ENCODE measurements at regions not wholly inside any gene's neighbourhood (a gene's known extent, or its start where the extent isn't known, plus 50 kb on each side); places are given as distances from the start of the nearest gene placed in this dataset.
A peak's percentile ranks its signal among the peaks of the same experiment; 100 is the strongest.

GRCh38 chr3:28575746-28576613 is 227.4 kb upstream of the AZI2 start:
- H3K36me3 Mint-ChIP-seq (ENCODE audit: low read depth), result peaks cover 2% of the 10 kb centered on the region
- no peaks in the 10 kb centered on the region for H3K9me3 Mint-ChIP-seq
- H3K27me3 Mint-ChIP-seq, result peaks cover 59% of the 10 kb centered on the region
- no peak overlapping the region for H3K27ac Mint-ChIP-seq
- DNase-seq (no peak), ATAC-seq (peak; percentile 33)
- H3K4me1 Mint-ChIP-seq, result peaks cover 3% of the 10 kb centered on the region
- no peak overlapping the region for H3K4me3 Mint-ChIP-seq

- peaks cover 2% of the 10 kb centered on the region for H3K36me3 Mint-ChIP-seq (ENCODE audit: low read depth)
- DNase-seq (no peak), ATAC-seq (no peak)
- no peak overlapping the region for H3K4me3 Mint-ChIP-seq
- H3K27me3 Mint-ChIP-seq, result peaks cover 60% of the 10 kb centered on the region
- no peaks in the 10 kb centered on the region for H3K9me3 Mint-ChIP-seq
- H3K27ac Mint-ChIP-seq, result no peak overlapping the region
- peaks cover 3% of the 10 kb centered on the region for H3K4me1 Mint-ChIP-seq
These were observed 228.1 kb upstream of the AZI2 start for GRCh38 chr3:28576614-28577200.

- Mint-ChIP-seq H3K36me3 (ENCODE audit: low read depth) (peaks cover 2% of the 10 kb centered on the region), H3K4me1 (peaks cover 3% of the 10 kb centered on the region), H3K4me3 (no peak overlapping the region), H3K27ac (no peak overlapping the region), H3K9me3 (no peaks in the 10 kb centered on the region), H3K27me3 (peaks cover 60% of the 10 kb centered on the region)
- DNase-seq (no peak), ATAC-seq (no peak)
These were observed 229.4 kb upstream of the AZI2 start for GRCh38 chr3:28577941-28578500.

GRCh38 chr3:28586325-28586724 is 237.7 kb upstream of the AZI2 start:
- Mint-ChIP-seq H3K9me3 (no peaks in the 10 kb centered on the region), H3K4me1 (no peaks in the 10 kb centered on the region), H3K4me3 (no peak overlapping the region), H3K36me3 (ENCODE audit: low read depth) (no peaks in the 10 kb centered on the region), H3K27me3 (peaks cover 6% of the 10 kb centered on the region), H3K27ac (no peak overlapping the region)
- DNase-seq, result no peak
- ATAC-seq, result no peak

GRCh38 chr3:28587723-28588122 is 239.1 kb upstream of the AZI2 start:
- ATAC-seq, result no peak
- Mint-ChIP-seq H3K27me3 (peaks cover 3% of the 10 kb centered on the region), H3K4me1 (no peaks in the 10 kb centered on the region), H3K36me3 (ENCODE audit: low read depth) (no peaks in the 10 kb centered on the region), H3K9me3 (no peaks in the 10 kb centered on the region), H3K27ac (no peak overlapping the region), H3K4me3 (no peak overlapping the region)
- DNase-seq, result no peak

- no peaks in the 10 kb centered on the region for H3K36me3 Mint-ChIP-seq (ENCODE audit: low read depth)
- no peaks in the 10 kb centered on the region for H3K4me1 Mint-ChIP-seq
- H3K4me3 Mint-ChIP-seq, result no peak overlapping the region
- ATAC-seq, result no peak
- no peak for DNase-seq
- no peaks in the 10 kb centered on the region for H3K9me3 Mint-ChIP-seq
- no peak overlapping the region for H3K27ac Mint-ChIP-seq
- peaks cover 1% of the 10 kb centered on the region for H3K27me3 Mint-ChIP-seq
These were observed 241.6 kb upstream of the AZI2 start for GRCh38 chr3:28590216-28590615.

- H3K27me3 Mint-ChIP-seq, result peaks cover 1% of the 10 kb centered on the region
- ATAC-seq (no peak), DNase-seq (no peak)
- no peak overlapping the region for H3K27ac Mint-ChIP-seq
- no peak overlapping the region for H3K4me3 Mint-ChIP-seq
- no peaks in the 10 kb centered on the region for H3K4me1 Mint-ChIP-seq
- H3K9me3 Mint-ChIP-seq, result no peaks in the 10 kb centered on the region
- no peaks in the 10 kb centered on the region for H3K36me3 Mint-ChIP-seq (ENCODE audit: low read depth)
These were observed 242.2 kb upstream of the AZI2 start for GRCh38 chr3:28590860-28591259.

GRCh38 chr3:28595372-28595771 is 246.7 kb upstream of the AZI2 start:
- no peaks in the 10 kb centered on the region for H3K4me1 Mint-ChIP-seq
- no peaks in the 10 kb centered on the region for H3K9me3 Mint-ChIP-seq
- no peak overlapping the region for H3K4me3 Mint-ChIP-seq
- DNase-seq, result no peak
- no peak for ATAC-seq
- no peaks in the 10 kb centered on the region for H3K36me3 Mint-ChIP-seq (ENCODE audit: low read depth)
- no peak overlapping the region for H3K27ac Mint-ChIP-seq
- peaks cover 3% of the 10 kb centered on the region for H3K27me3 Mint-ChIP-seq

- H3K36me3 Mint-ChIP-seq (ENCODE audit: low read depth), result no peaks in the 10 kb centered on the region
- H3K4me1 Mint-ChIP-seq, result no peaks in the 10 kb centered on the region
- H3K4me3 Mint-ChIP-seq, result no peak overlapping the region
- no peak overlapping the region for H3K27ac Mint-ChIP-seq
- DNase-seq (no peak), ATAC-seq (no peak)
- peaks cover 3% of the 10 kb centered on the region for H3K27me3 Mint-ChIP-seq
- H3K9me3 Mint-ChIP-seq, result no peaks in the 10 kb centered on the region
These were observed 248.8 kb upstream of the AZI2 start for GRCh38 chr3:28597452-28597851.

GRCh38 chr3:28598165-28598564 is 249.5 kb upstream of the AZI2 start:
- Mint-ChIP-seq H3K36me3 (ENCODE audit: low read depth) (no peaks in the 10 kb centered on the region), H3K4me1 (no peaks in the 10 kb centered on the region), H3K27me3 (peaks cover 3% of the 10 kb centered on the region), H3K9me3 (no peaks in the 10 kb centered on the region), H3K4me3 (no peak overlapping the region), H3K27ac (no peak overlapping the region)
- no peak for DNase-seq
- no peak for ATAC-seq

- Mint-ChIP-seq H3K4me1 (no peaks in the 10 kb centered on the region), H3K9me3 (no peaks in the 10 kb centered on the region), H3K27me3 (peaks cover 1% of the 10 kb centered on the region), H3K27ac (no peak overlapping the region), H3K4me3 (no peak overlapping the region), H3K36me3 (ENCODE audit: low read depth) (no peaks in the 10 kb centered on the region)
- DNase-seq (no peak), ATAC-seq (no peak)
These were observed 252.7 kb upstream of the AZI2 start for GRCh38 chr3:28601291-28601690.

- H3K27me3 Mint-ChIP-seq, result no peaks in the 10 kb centered on the region
- H3K4me3 Mint-ChIP-seq, result no peak overlapping the region
- no peaks in the 10 kb centered on the region for H3K36me3 Mint-ChIP-seq (ENCODE audit: low read depth)
- ATAC-seq, result no peak
- no peak overlapping the region for H3K27ac Mint-ChIP-seq
- no peak for DNase-seq
- H3K9me3 Mint-ChIP-seq, result no peaks in the 10 kb centered on the region
- H3K4me1 Mint-ChIP-seq, result no peaks in the 10 kb centered on the region
These were observed 257.7 kb upstream of the AZI2 start for GRCh38 chr3:28606283-28606682.

GRCh38 chr3:28612232-28612631 is 263.6 kb upstream of the AZI2 start:
- H3K27ac Mint-ChIP-seq, result no peak overlapping the region
- no peaks in the 10 kb centered on the region for H3K27me3 Mint-ChIP-seq
- no peaks in the 10 kb centered on the region for H3K9me3 Mint-ChIP-seq
- no peak overlapping the region for H3K4me3 Mint-ChIP-seq
- DNase-seq (no peak), ATAC-seq (no peak)
- H3K36me3 Mint-ChIP-seq (ENCODE audit: low read depth), result no peaks in the 10 kb centered on the region
- no peaks in the 10 kb centered on the region for H3K4me1 Mint-ChIP-seq

GRCh38 chr3:28613511-28614106 is 265.0 kb upstream of the AZI2 start:
- Mint-ChIP-seq H3K27me3 (no peaks in the 10 kb centered on the region), H3K4me3 (no peak overlapping the region), H3K4me1 (no peaks in the 10 kb centered on the region), H3K36me3 (ENCODE audit: low read depth) (no peaks in the 10 kb centered on the region), H3K9me3 (peaks cover 4% of the 10 kb centered on the region), H3K27ac (no peak overlapping the region)
- DNase-seq (no peak), ATAC-seq (no peak)

- Mint-ChIP-seq H3K4me1 (no peaks in the 10 kb centered on the region), H3K27me3 (no peaks in the 10 kb centered on the region), H3K36me3 (ENCODE audit: low read depth) (no peaks in the 10 kb centered on the region), H3K4me3 (no peak overlapping the region), H3K9me3 (peaks cover 4% of the 10 kb centered on the region), H3K27ac (no peak overlapping the region)
- ATAC-seq (no peak), DNase-seq (no peak)
These were observed 266.4 kb upstream of the AZI2 start for GRCh38 chr3:28615071-28615470.
